IPS DF 6.9 (cell line): ENCODE measurements at regions not wholly inside any gene's neighbourhood (a gene's known extent, or its start where the extent isn't known, plus 50 kb on each side); places are given as distances from the start of the nearest gene placed in this dataset.

Source experiments
- DNase-seq: peaks from one replicate; pipeline ENCODE4 v3.0.0-alpha.2; 2013; ENCODE audit warnings: low read depth, low spot score
- H3K27ac ChIP-seq: one replicate; pipeline ENCODE4 v1.5.1; 2013; ENCODE audit warnings: low read length, control low read depth
- H3K27me3 ChIP-seq: 2 replicates; pipeline ENCODE4 v1.6.1; 2013; ENCODE audit warnings: mild to moderate bottlenecking, low read length; ENCODE audit not compliant: control insufficient read depth, insufficient read depth
- H3K36me3 ChIP-seq: 2 replicates; pipeline ENCODE4 v1.6.1; 2013; ENCODE audit warnings: low read length; ENCODE audit not compliant: control insufficient read depth, insufficient read depth
- H3K4me1 ChIP-seq: 2 replicates; pipeline ENCODE4 v1.6.1; 2013; ENCODE audit warnings: low read length; ENCODE audit not compliant: control insufficient read depth, insufficient read depth
- H3K4me3 ChIP-seq: 2 replicates; pipeline ENCODE4 v1.5.1; 2013; ENCODE audit warnings: mild to moderate bottlenecking, low read length
- H3K9me3 ChIP-seq: 2 replicates; pipeline ENCODE4 v1.6.1; 2013; ENCODE audit warnings: low read length, inconsistent platforms; ENCODE audit not compliant: control insufficient read depth, insufficient read depth
- WGBS: extraction: QIAGEN DNeasy Blood & Tissue Kit; methylation state at CpG from one replicate; pipeline ENCODE4 v1.1.7; 2013; ENCODE audit warnings: mixed read lengths, missing lambda C conversion rate; ENCODE audit not compliant: insufficient read length, insufficient coverage; 5-methylcytosine and 5-hydroxymethylcytosine counted together

DNA sequence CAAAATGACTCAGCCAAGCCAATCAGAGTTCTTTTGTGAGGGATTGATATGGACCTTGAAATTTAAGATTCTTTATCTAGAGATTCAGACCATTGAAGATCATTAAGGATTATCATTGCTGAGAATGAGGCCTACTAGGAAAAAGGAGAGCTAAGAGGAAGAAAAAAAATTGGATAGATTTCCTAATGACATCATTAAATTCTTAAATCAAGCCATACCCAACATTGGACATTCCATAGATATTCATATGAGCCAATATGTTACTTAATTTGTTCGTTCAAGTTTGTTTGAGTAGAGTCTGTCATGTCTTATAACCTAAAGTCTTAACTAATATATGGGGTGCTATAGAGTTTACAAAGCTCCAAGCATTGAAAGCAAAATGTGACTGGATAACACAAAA lies 727.9 kb upstream of the SEMA6A start:
- no CpG with 5 or more reads among the region's 1 CpG for WGBS
- Histone ChIP-seq H3K9me3 (no peaks in the 10 kb centered on the region), H3K27ac (no peak overlapping the region), H3K27me3 (no peaks in the 10 kb centered on the region), H3K4me3 (no peak overlapping the region), H3K4me1 (no peaks in the 10 kb centered on the region), H3K36me3 (no peaks in the 10 kb centered on the region)
- no peak for DNase-seq

DNA sequence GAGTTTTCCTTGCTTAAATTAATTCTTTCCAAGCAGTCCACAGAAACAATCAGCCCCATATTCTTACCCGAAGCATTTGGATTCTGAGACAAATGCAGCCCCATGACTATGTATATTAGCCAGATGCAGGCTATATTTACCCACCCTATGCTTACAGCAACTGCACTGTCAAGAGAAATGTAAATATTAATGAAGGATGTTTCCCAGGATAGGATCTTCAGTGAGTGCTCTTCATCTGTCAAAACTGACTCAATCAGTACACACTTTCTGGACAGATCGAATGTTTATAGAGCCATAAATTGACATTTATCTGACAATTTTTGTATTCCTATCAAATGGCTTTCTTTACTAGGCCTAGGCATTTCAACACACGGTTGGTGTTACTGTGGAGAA lies 725.3 kb upstream of the SEMA6A start:
- no peaks in the 10 kb centered on the region for H3K36me3 ChIP-seq
- no peaks in the 10 kb centered on the region for H3K9me3 ChIP-seq
- no peak overlapping the region for H3K27ac ChIP-seq
- no peak for DNase-seq
- H3K4me1 ChIP-seq = no peaks in the 10 kb centered on the region
- no peaks in the 10 kb centered on the region for H3K27me3 ChIP-seq
- WGBS = no CpG with 5 or more reads among the region's 3 CpGs
- H3K4me3 ChIP-seq = no peak overlapping the region

DNA sequence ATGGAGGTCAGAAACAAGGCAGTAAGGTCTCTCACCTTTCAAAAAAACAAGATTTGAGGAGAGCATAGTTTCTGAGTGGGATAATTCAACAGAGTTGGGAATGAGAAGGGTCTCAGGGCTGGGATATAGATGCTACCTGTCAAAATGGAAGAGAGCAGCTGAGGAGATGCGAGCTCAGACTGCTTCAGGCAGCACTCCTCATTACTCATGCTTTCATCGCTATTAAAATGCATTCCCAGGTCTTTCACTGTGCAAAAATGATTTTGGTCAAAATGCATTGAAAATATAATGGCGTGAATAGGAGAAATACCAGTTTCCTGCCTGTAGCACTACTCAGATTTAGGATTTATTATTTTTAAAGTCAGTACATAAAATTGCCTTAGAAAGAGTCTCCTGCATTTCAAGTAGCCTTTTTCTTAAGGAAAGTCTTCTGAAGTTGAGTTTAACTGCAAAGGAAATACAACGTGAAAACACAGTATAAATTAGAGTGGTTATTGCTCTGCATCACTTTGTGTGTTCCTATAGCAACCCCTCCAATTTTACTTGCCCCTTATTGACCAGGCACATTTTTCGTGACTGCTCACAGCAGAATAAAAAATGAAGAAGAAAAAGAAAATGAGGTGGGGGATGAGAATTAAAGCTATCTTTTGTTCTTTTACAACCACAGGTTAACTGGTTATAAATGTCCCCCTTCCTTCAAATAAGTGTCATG lies 724.8 kb upstream of the SEMA6A start:
- DNase-seq = no peak
- WGBS = no CpG with 5 or more reads among the region's 5 CpGs
- H3K36me3 ChIP-seq = no peaks in the 10 kb centered on the region
- no peak overlapping the region for H3K27ac ChIP-seq
- H3K9me3 ChIP-seq = no peaks in the 10 kb centered on the region
- no peaks in the 10 kb centered on the region for H3K27me3 ChIP-seq
- H3K4me1 ChIP-seq = no peaks in the 10 kb centered on the region
- no peak overlapping the region for H3K4me3 ChIP-seq

DNA sequence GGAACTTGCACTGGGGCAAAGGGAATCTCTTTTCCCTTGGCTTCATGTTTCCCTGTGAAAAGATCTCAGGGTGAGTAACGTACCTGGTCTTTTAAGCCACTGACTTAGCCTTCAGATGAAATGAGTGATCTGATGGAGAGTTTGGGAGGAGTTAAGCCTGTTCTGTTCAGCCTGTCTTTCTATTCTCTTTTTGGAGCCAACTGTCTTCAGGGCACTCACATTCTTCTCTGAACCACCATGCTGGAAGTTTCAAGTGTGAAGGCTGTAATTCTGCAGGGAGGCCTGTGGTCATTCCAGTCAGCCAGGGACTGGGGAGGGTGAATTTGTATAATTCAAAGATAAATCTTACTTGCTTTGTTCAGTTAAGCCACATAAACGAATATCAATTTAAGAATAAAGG lies 722.2 kb upstream of the SEMA6A start:
- Histone ChIP-seq H3K27me3 (no peaks in the 10 kb centered on the region), H3K4me1 (no peaks in the 10 kb centered on the region), H3K36me3 (no peaks in the 10 kb centered on the region), H3K9me3 (no peaks in the 10 kb centered on the region), H3K27ac (no peak overlapping the region), H3K4me3 (no peak overlapping the region)
- no CpG with 5 or more reads among the region's 2 CpGs for WGBS
- no peak for DNase-seq

DNA sequence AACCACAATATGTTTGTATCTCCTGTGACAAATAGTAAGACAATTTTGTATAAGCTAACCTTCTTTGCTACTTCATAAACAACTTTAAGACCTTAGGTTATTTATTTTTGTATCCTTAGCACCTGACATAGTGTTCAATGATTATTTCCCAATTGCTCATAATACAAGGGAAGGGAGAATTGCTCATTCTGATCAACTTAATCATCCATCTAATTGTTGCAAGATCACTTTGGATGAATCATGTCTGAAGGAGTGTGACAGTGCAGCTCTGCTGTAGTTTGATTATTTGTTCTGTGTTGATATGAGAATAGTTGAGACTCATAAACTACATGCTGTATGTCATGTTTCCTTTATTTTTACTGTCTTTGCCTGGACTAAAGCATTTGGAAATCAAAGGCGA lies 721.3 kb upstream of the SEMA6A start:
- DNase-seq = no peak
- Histone ChIP-seq H3K9me3 (no peaks in the 10 kb centered on the region), H3K27me3 (no peaks in the 10 kb centered on the region), H3K36me3 (no peaks in the 10 kb centered on the region), H3K27ac (no peak overlapping the region), H3K4me3 (no peak overlapping the region), H3K4me1 (no peaks in the 10 kb centered on the region)
- no CpG with 5 or more reads among the region's 1 CpG for WGBS

DNA sequence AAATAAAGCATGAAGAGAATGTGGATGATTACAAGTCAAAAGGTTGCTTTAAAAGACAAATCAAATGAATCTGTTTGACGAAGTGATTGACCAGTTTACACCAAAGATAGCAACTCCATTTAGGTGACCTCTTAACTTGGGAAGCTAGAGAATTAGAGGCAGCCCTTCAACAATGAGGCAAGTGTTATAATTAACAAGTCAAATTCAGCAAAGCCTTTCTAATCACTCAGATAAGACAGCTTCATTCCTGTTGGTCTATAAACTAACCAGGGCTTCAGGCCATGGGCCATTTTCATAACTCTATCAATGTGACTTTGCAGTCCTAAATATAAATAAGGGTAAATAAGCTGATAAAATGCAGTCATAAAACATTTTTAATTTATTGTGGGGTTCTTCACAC lies 712.2 kb upstream of the SEMA6A start:
- Histone ChIP-seq H3K9me3 (no peaks in the 10 kb centered on the region), H3K36me3 (no peaks in the 10 kb centered on the region), H3K4me1 (no peaks in the 10 kb centered on the region), H3K27ac (no peak overlapping the region), H3K4me3 (no peak overlapping the region), H3K27me3 (no peaks in the 10 kb centered on the region)
- no CpG with 5 or more reads among the region's 1 CpG for WGBS
- no peak for DNase-seq

DNA sequence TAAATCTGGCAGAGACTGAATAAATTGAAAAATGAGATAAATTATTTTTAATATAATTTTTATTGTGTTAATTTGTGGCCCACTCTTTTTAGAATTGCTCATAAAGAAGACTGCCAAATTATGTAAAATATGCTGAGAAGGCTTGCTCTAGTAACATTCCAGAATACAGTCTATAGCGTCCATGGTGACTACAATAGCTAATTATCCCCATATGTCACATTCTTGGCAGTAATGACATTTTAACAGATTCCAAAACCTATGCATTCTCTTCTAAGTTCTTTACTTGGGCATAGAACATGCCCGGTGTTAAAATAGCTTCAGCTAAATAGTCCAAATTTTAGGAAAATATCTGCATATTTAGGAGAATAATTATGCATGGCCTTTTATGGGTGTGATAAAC lies 697.0 kb upstream of the SEMA6A start:
- DNase-seq = no peak
- H3K4me1 ChIP-seq = no peaks in the 10 kb centered on the region
- no peaks in the 10 kb centered on the region; the same call in 1 of the 2 replicates for H3K9me3 ChIP-seq
- no peaks in the 10 kb centered on the region for H3K27me3 ChIP-seq
- H3K27ac ChIP-seq = no peak overlapping the region
- no peaks in the 10 kb centered on the region for H3K36me3 ChIP-seq
- H3K4me3 ChIP-seq = no peak overlapping the region
- no CpG with 5 or more reads among the region's 2 CpGs for WGBS

DNA sequence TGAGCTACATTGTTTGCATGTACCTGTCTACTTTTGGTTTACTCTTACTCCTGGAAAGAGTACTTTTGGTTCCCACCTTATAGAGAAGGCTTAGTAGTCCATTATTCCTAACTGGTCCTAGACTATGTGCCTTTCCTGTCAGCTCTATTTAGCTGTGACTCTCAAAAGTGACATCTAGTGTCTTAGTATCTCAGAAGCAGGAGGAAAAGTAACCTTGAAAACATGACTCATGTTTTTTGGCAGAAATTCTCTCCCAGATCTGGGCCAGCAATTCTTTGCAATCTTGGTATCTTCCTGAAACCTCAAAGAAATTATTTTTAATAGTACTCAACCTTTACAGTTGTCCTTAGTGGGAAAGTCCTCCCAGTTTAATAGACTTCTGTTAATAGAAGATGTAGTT lies 691.7 kb upstream of the SEMA6A start:
- no peak overlapping the region for H3K4me3 ChIP-seq
- no peak overlapping the region for H3K27ac ChIP-seq
- H3K4me1 ChIP-seq = no peaks in the 10 kb centered on the region
- no peaks in the 10 kb centered on the region for H3K36me3 ChIP-seq
- no peaks in the 10 kb centered on the region; the same call in 1 of the 2 replicates for H3K9me3 ChIP-seq
- no peaks in the 10 kb centered on the region for H3K27me3 ChIP-seq
- DNase-seq = no peak

DNA sequence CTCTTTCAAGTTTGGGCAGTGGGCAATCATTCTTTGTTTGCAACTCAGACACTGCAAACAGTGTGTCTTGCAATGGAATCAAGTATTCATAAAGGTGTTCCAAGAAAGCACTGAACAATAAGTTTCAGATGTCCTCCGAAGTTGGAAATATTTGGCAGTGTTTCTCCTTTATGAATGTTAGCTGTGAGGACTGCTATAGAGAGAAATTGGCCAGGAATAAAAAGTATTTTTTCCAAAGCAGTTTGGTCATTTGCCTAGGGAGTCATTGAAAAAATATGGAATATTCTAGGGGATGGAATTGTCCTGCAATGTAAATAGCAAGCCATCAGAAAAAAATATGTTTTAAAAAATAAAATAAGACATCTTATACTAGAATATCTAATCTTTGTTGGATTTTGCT lies 688.6 kb upstream of the SEMA6A start:
- no peaks in the 10 kb centered on the region for H3K27me3 ChIP-seq
- H3K4me1 ChIP-seq = no peaks in the 10 kb centered on the region
- H3K4me3 ChIP-seq = no peak overlapping the region
- no peak for DNase-seq
- no CpG with 5 or more reads among the region's 1 CpG for WGBS
- no peaks in the 10 kb centered on the region for H3K36me3 ChIP-seq
- H3K9me3 ChIP-seq = no peaks in the 10 kb centered on the region; the same call in 1 of the 2 replicates
- no peak overlapping the region for H3K27ac ChIP-seq

DNA sequence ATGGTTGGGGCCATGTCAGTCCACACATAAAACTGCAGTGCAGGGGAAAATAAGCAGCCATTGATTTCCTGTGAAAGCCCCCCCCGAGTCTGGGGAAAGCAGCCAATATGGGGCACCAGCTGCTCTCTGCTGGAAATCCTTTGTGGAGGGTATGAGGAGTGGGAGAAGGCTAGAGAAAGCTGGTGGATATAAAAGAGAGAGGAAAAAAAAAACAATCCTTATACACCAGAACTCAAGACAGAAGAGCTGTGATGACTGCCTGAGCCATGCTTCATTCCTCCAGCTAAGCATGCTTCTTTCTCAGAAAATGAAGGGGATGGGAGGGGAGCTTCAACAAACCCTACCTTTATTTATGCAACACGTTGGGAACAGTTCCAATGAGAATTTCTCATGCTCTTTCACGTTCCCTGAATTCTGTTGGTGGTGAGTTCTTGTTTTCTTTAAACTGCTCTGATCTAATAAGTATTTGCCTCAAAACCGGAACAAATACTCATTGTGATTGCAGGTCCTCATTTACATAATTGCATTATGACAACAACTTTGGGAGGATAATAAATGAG lies 688.0 kb upstream of the SEMA6A start:
- Histone ChIP-seq H3K4me3 (no peak overlapping the region), H3K27me3 (no peaks in the 10 kb centered on the region), H3K27ac (no peak overlapping the region), H3K9me3 (no peaks in the 10 kb centered on the region; the same call in 1 of the 2 replicates), H3K4me1 (no peaks in the 10 kb centered on the region), H3K36me3 (no peaks in the 10 kb centered on the region)
- no CpG with 5 or more reads among the region's 4 CpGs for WGBS
- no peak for DNase-seq

DNA sequence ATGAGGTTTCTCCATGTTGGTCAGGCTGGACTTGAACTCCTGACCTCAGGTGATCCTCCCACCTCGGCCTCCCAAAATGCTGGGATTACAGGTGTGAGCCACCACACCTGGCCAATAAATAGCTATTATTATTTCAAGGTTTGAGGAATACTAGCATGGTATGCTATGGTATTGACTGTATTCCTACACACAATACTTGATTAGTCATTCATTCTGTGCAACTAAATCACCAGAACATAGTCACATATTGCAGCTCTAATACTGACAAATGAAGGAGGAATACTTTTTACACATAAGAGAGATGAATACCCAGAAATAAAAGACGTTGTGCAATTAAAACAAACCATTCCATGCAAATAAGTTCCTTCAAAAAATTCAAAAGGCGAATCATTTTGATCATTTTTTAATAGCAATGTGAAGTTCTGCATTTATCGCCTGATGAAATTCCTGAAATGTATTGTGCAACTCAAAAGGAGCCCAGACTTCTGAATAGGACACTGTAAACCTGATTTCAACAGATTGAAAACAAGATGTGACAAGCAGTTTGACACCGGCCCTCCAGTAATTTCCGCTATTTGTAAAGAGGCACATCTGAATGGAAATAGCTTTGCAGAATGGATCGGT lies 687.4 kb upstream of the SEMA6A start:
- Histone ChIP-seq H3K4me3 (no peak overlapping the region), H3K9me3 (no peaks in the 10 kb centered on the region; the same call in 1 of the 2 replicates), H3K4me1 (no peaks in the 10 kb centered on the region), H3K27ac (no peak overlapping the region), H3K36me3 (no peaks in the 10 kb centered on the region), H3K27me3 (no peaks in the 10 kb centered on the region)
- no peak for DNase-seq
- no CpG with 5 or more reads among the region's 7 CpGs for WGBS
